ENCODE measurements at regions not wholly inside any gene's neighbourhood (a gene's known extent, or its start where the extent isn't known, plus 50 kb on each side); places are given as distances from the start of the nearest gene placed in this dataset.

DNA sequence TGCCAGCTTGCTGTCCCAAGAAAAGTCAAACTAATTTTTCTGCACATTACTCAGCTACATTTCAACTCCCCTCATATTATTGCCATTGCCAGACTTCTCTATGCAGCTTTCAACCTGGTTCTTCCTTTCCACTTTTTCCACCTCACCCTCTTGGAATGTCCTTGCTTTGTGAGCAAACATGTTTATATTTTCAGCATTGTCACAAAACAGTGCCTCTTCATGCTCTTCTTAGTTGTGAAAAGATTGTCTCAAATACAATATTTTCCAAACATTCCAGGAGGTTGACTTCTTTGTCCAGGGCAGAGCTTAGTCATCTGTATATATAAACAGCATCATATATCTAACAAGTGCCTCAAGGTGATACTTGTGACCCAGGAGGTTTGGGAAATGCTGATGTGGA is 803.3 kb upstream of the CELF4 start:
- no peak for DNase-seq

DNA sequence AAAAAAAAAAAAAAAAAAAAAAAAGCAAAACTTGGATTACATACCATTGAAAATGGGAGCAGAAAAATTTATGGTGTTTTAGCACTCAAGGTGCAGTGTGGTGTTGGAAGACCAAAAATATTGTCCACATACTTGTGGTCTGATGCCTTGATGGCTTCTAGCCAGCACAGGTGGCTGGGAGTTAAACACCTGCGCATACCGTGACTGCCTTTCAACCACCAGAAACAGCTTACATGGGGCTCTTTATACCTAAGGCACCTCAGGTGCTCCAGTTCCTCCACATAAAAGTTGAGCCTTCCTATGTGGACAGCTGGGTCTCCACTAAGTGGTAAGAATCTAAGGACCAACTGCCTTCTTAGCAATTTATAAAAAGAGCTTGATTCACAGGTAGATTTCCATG is 802.6 kb upstream of the CELF4 start:
- no peak for DNase-seq

DNA sequence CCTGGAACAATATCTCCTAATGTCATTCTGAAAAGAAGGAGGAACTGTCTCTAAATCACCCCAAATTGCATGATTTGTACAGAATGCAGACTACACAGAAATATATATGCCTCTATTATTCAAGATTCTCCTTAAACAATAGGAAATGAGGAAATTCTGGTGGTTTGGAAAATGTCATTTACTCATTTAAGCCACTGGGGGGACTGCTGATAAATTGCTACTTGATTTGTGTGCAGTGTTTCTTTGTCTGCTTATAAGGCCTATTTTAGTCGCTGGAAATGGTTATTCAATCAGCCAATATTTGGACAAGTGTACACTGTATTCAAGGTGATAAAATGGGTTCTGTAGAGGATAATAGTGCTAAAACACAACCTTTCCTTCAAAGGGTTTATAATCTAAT is 801.9 kb upstream of the CELF4 start:
- DNase-seq = no peak

DNA sequence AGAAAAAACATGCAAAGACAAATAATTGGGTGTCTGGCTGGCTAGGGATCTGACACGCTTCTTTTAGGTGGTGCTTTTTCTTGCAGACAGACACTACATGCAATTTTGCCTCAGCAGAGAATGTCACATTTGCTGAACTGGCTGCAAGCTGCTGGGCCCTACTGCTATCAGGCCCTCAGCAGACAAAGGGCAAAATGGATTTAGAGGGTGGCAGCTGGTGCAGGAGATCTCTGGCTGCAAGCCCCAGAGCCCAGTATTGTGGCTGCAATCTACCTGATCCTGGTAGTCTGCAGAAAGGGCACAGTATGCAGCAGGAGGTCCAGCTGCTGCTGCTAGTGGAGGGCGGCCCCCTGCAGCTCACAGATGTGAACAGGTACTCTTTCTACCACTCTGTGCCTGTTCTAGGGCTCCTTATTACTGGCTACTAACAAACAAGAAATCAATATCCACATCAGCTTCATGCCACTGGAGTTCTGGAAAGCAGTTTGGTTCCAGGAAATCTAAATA is 796.7 kb upstream of the CELF4 start:
- peak; percentile 59 to 69 for DNase-seq

DNA sequence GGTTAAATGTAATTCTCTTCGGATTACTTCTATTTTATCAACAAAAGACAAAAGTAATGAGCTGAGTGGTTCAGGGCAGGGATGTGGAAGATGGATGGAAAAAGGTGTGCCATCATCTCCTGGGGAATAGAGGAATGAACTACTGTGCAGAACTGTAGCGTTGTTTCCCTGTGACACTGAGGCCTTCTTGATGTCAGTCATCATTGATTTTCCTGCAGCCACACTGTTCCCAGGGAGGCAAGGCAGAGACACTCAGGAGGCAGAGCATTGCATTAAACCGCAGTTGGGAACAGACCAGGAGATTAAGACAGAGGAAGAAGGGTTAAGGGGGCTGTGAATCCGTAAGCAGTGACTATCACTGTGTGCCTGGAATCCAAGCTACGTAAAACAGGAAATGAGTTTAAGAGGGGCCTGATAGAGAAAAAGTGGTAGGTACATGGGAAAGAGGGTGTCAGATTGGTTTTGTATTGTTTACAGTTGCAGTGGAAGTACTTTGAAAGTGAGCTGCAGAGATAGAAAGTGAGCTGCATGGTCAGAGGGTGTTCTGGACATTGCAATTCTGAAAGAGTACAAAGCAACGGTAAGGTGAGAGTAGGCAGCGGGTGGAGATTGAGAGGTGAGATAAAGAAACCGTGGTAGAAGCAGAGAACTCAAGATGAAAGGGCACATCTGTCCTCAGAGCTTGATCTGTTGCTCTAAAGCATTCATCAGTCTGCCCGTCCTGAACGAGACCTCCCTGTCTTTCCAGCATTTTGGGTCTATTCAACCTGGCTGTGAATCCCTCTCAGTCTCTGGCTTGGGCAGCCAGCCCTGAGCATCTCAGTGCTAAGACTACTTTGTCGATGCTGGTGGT is 793.4 kb upstream of the CELF4 start:
- no peak for DNase-seq

DNA sequence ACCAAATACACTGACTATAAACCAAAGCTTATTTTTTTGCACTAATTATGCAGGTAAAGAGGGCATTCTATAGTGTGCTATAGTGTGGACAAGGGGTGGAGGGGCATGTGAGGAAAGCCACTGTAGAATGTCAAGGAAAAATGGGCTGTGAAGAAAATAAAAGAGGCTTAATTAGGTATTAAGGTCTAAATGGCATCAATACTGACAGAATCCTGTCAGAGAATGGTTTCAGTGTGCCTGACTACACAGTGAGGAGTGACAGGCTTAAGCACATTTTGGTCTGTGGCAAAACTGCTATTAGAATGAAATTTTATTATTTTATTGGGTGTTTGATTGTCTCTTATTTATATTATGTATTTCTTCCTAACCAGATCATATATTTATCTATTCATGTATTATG is 787.6 kb upstream of the CELF4 start:
- no peak for DNase-seq

DNA sequence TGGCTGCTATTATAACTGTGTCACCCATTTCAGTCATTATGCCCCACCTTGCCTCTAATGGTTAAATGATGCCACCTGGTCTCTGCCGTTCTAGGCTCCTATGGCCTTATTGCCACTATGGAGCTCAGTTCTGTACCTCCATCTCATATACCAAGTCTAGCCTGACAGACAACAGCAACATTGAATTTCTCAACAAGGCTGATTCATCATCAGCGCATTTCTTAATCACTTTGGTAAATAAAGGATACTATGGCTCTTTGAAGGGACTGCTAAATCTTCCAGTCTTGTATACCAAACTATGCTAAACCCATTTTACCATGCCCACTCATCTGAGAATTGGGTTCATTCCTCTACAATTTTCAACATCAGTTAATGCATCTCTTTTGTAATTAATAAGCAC is 784.5 kb upstream of the CELF4 start:
- no peak for DNase-seq

DNA sequence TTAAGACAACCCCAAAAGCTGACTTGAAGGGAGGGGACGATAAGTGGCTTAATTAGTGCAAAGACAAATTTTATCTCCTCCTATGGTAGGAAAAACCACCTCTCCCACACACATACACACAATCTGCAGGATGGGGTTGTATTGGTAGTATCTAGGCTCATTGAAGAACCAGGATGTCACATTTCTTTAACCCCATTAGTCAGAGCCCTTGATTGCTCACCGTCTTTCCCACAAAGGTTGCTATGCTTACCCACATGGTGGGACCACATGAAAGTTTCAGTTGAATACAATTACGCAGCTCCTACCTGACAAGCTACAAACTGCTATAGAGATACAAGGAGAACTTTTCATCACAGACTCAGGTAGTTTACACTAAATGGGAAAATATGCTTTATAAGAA is 765.0 kb upstream of the CELF4 start:
- DNase-seq = no peak

DNA sequence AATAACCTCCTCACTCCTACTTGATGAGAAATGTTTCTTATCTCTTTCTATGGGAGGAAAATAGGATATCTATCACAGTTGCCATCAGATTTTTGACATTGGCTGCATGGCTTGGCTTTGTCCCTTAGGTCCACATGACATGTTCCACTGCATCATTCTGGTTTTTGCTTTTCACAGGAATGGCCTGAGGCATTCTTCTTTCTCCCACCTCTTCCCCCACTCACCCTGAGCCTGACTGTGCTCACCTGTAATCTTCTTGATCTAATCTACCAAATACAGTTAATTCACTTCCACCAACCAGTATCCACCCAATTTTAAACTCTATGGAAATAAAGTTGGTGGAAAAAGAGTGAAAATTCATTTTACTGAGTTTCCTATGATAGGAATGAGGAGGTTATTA is 763.5 kb upstream of the CELF4 start:
- no peak for DNase-seq

DNA sequence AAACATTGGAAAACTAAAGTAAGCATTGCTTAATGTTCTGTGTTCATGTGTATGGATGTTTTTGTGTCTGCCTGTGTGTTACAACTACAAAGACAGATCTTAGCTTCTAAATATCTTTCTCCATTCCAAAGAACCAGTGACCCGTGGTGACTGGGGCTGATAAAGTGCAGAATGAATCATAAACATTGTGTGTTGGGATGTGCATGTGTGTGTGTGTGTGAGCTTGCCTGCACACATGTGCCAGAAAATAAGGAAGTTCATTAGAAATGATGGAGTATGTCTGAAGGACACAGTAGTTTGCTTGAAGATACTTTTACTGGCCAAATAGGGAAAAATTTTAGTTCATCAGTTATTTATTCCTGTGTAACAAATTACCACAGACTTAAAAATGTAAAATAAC is 756.6 kb upstream of the CELF4 start:
- DNase-seq = no peak

DNA sequence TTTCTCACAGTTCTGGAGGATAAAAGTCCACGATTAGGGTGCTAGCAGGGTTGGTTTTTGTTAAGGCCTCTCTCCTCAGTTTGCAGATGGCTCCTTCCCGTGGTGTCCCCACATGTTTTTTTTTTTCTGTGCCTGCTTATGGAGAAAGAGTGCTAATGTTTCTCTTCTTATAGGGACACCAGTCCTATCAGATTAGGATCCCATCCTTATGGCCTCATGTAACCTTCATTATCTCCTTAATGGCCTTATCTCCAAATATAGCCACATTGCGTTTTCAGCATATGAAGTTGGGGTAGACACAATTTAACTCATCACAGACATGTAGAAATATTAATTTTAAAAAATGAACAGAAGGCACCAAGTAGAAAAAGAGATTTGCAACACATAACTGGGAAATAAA is 755.7 kb upstream of the CELF4 start:
- no peak for DNase-seq

DNA sequence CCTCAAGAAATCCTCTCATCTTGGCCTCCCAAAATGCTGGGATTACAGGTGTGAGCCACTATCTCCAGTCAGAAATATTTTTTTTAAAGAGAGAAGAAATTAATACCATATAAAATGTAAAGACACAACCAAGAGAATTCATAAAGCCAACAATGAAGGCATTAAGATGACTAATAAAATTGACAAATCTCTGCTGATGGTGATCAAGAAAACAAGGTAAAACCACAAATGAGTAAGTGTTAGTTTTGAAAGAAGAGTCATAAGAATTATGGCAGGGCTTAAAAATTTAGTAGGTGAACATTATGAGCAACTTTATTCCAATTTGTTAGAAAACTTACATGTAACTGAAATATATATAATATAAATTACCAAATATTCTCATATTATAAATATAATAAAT is 752.8 kb upstream of the CELF4 start:
- DNase-seq = no peak

DNA sequence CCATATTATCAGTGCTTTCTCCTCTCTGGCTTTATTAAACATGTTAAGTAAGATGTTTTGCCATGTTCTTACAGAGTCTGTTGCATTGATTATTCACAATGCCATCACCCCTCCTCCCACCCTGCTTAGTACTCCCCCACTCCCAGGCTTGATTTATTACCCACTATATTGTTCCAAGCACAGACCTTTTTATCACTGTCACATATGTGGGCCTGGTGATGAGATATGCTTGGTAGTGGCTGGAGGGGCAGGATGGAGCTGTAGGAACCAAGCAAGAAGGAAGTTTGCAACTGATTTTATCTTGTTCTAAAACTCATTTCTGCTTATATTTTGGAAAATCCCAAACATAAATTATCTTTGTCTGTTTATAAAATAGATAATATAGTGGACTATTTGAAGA is 748.2 kb upstream of the CELF4 start:
- DNase-seq = no peak

DNA sequence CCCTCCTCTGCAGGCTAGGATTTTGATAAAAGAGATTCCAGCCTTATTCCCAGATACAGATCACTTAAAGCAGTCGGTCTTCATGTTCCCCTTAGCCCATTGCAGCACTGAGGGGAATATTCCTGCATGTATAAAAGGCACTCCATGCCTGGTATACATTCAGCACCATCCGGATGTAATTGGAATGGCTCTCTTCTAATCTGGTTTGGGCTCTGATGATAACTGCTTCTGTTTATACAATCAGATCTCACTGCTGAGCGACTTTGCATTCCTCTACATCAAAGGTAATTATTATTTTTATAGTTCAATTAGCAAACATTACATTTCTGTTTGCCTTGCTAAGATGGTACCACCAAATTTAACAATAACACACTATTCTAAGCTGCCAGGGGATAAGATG is 746.9 kb upstream of the CELF4 start:
- no peak for DNase-seq

DNA sequence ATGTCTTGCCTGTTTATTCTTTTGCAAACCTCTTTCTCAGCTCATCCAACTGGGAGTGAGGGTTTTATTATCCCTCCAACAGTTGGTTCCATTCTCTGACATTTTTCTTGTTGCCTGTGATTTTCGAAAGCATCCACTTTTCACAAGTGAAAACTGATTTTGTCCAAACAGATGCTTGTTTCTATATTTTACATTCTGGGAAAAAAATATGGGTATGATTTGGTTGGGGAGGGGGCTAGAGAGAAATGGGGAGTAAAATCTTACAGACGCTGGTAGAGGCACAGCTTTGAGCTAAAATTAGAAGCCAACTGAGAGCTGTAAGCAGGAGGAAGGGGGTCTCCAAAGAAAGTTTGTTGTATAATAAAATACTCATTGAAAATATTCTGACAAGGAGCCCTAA is 745.3 kb upstream of the CELF4 start:
- no peak for DNase-seq

DNA sequence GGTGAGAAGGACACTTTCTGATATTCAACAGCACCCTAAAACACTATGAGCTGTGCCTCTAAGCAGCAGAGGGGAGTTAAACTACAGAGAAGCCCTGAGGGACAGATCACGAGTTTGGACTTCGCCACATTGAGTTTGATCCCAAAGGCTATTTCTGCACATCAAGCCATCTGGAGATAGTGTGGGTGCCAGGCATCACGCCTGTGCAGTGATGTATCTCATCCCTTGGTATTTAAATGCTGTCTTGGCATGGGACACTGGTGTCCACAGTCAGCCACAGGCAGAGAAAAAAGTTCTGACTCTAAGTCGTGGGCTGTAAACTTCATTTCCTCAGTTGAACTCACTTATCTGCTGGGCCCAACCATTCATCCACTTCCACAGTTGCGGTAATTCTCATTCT is 742.3 kb upstream of the CELF4 start:
- peak in 1 of 2 experiments; percentile 47 for DNase-seq

DNA sequence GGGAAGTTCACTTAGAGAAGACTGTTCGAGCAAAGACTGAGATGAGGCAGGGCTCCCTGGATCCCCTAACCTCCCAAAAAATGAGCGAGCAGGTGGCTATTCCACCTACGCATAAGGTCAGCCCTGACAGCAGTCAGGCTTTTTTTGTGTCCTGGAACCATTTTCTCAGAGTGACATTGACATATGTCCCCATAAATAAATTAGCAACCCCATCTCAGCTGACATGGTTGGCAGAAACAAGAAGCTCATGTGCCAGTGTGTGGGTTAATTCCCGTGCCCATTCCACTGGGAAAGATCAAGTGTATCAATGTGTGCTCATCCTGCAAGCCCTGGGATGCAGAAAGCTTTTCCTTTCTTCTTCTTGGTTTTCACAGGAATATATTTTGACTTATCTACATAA is 740.4 kb upstream of the CELF4 start:
- DNase-seq = peak; percentile 80 to 84

DNA sequence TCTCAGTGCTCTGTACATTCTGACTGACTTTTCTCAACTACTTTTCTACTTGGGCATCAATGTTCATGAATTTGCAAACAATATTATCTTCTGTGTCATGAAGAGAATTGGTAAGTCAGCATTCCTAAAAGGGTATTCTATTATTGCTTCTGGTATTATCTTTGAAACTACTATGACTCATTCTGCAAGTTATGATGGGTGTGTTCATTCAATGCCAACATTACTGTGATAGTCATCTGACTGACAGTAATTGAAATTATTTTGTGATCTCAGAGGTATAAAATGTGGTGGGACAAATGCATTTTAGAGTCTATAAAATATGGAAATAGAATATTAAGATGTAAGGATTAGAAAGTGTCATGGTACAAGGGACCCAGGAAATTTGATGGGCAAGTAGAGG is 736.0 kb upstream of the CELF4 start:
- no peak for DNase-seq

DNA sequence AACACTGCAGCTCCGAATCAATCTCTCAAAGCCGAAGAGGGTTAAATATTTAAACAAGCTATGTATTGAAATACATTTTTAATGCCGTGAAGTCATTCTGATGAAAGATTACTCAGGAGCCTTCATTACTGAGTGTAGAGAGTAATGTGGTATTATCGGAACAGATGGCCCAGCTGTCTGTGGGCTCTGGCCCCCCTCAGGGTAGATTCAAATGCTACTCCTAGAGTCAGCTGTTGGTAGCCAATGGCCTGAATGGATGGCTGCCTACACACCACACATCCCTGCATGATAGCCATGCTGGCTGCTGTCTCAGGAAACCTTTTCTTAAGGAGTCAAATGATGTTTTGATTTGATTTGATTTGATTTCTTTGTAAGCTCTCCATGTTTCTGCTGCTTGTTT is 732.3 kb upstream of the CELF4 start:
- DNase-seq = peak in 1 of 2 experiments; percentile 58

DNA sequence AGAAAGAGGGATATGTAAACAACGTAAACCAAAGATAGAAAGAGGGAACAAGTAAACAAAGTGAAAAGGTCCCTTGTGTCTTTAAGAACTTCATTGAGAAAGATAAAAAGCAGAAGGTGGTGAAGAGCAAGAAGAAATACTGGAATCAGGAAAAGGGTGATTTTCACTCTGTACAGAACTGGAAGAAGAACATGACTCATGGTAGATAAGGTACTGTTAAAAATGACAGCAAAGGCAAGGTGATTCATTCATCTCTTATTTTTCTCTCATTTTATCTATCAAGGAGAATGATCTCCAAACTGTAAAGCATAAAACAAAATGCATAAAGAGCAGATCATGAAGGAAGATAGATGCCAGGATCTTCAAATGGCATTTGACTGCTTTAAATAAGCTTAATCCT is 724.6 kb upstream of the CELF4 start:
- no peak for DNase-seq

DNA sequence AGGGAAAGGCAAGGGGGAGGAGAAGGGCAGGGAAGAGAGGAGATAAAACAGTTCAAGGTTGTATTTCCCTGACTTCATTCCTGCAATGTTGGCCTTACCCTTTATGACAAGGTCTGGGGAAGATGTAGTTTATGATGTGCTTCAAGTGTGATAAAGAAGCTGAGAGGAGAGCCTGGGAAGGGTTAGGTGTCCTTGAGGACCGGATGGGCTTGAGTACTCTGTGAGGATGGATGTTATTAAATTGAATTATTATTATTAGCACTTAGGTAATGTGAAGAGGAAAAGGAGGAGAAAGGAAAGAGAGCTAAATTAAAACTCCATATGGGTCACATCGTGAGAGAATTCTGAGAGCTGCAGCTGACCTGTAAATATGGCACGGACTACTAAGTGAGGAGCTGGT is 719.4 kb upstream of the CELF4 start:
- no peak for DNase-seq

DNA sequence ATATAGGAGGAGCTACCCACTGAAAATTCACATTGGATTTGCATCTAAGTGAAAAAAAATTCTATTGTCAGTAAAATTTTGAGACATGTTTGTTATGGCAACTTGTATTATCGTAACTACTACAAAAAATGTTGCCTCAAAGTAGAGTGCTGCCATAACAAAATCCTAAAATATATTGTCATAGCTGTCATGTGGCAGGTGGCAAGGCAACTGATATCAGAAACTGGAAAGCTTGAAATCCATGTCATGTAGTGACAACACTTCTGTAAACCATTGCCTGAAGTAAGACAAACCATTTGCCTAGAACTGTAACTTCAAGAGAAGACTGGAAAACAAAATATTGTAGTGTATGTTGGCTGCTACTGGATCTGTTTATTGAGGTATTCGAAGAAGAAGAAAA is 697.5 kb upstream of the CELF4 start:
- DNase-seq = no peak

DNA sequence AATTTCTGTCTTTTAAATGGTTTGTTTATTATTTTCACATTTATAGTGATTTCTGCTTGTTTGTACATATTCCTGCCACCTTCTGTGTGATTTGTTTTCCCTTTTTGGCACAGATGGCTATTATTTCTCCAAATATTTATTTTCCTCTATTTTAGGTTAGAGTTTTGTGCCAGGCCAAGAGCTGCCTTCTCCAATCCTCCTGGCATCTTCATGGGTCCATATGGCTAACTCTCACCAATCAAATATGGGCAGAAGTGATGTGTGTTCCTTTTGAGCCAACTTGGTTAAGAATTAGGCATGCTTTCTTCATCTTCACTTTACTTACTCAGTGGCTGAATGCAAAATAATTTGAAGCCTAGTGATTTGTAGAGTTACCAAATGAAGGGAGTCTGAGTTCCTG is 697.1 kb upstream of the CELF4 start:
- DNase-seq = peak; percentile 77 to 94

DNA sequence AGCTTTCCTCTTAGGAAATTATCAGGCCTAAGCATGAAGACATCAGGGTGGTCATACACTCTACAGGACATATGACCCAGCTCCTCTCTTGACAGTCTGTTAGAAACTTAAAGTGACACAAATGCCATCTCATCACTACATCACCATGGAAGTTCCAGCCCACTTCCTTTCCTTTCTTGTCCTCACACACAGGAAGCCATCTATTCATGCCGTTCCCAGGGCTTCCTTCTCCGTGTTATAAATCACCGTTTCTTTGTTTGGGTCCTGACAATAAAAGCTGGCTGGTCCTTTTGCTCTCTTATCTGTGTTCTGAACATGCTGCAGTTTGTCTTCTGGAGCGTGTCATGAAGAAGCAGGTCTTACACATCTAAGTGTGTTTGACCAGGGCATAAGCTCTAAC is 692.1 kb upstream of the CELF4 start:
- DNase-seq = no peak

DNA sequence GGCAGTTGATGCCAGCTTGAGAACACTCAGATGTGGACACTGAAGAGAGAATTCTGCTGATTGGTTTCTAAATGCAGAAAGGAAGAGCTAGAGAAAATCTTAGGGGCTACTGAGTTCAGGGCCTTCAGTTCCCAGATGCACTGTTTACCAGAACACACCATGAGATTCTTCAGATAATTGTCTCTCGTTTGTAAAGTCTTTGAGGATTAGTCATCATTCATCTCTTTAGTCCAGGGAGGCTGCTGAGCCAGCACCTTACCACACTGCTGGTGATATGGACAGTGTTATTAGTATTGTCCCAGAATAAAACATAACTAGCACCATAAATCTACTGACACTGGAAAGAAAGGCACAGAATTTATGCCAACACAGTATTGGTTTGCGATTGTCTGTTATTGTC is 690.8 kb upstream of the CELF4 start:
- DNase-seq = no peak

All from cerebellar nuclear complex (tissue), 1 donor.